ENCODE measurements at regions not wholly inside any gene's neighbourhood (a gene's known extent, or its start where the extent isn't known, plus 50 kb on each side); places are given as distances from the start of the nearest gene placed in this dataset.

- TF ChIP-seq SUZ12 (IDR thresholded peaks at IDR 0.05; ENCODE audit: extremely low read depth, insufficient read depth, insufficient read length) (no peak), YY1 (IDR thresholded peaks at IDR 0.05; ENCODE audit: insufficient read depth, insufficient read length) (no peak), ZNF274 (IDR thresholded peaks at IDR 0.05; ENCODE audit: low read depth, low read length) (no peak)
Observed at GRCh38 chr1:112798292-112798691, 83.2 kb upstream of the PPM1J start.
